Astrocyte (in vitro differentiated cells and primary cell): ENCODE measurements at regions not wholly inside any gene's neighbourhood (a gene's known extent, or its start where the extent isn't known, plus 50 kb on each side); places are given as distances from the start of the nearest gene placed in this dataset.

Source experiments
- EZH2 ChIP-seq: IDR thresholded peaks from 2 replicates; pipeline ENCODE4 v1.6.1; 2012; ENCODE audit warnings: mild to moderate bottlenecking, low read length, inconsistent platforms; ENCODE audit not compliant: insufficient read depth
- TF ChIP-seq, protein P1 (sequence below): IDR thresholded peaks from 2 replicates; pipeline ENCODE4 v1.5.1; 2011; ENCODE audit warnings: low read depth, mild to moderate bottlenecking, inconsistent platforms, low read length, moderate library complexity; ENCODE audit not compliant: insufficient read depth

DNA sequence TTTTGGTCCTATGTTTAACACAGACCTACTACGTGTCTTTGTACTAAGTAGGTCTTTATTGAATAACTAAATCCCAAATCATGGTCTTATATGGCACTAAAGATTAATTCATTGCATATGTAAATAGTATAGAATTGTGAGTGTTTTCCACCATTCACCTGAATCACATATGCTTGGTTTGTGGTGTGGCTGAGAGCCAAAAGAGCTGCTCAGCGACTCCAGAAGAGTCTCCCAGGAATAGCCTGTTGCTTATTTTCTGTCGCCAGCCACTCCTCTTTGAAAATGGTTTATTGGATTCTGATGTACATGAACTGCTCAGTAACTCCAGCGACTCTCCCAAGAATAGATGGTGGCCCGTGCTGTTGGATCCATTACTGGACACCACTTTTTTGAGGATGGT, 184.5 kb downstream of the CLCN4 start:
- TF ChIP-seq, protein P1, sequence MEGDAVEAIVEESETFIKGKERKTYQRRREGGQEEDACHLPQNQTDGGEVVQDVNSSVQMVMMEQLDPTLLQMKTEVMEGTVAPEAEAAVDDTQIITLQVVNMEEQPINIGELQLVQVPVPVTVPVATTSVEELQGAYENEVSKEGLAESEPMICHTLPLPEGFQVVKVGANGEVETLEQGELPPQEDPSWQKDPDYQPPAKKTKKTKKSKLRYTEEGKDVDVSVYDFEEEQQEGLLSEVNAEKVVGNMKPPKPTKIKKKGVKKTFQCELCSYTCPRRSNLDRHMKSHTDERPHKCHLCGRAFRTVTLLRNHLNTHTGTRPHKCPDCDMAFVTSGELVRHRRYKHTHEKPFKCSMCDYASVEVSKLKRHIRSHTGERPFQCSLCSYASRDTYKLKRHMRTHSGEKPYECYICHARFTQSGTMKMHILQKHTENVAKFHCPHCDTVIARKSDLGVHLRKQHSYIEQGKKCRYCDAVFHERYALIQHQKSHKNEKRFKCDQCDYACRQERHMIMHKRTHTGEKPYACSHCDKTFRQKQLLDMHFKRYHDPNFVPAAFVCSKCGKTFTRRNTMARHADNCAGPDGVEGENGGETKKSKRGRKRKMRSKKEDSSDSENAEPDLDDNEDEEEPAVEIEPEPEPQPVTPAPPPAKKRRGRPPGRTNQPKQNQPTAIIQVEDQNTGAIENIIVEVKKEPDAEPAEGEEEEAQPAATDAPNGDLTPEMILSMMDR = no peak
- no peak for TF ChIP-seq EZH2
